T-helper 2 cell treated with Interferon-gamma antibody and Interleukin-4, amounts not matched to agents 5 μg/mL and 100 μg/mL, for 36 hours (primary cell): ENCODE measurements at regions not wholly inside any gene's neighbourhood (a gene's known extent, or its start where the extent isn't known, plus 50 kb on each side); places are given as distances from the start of the nearest gene placed in this dataset.
"Not testable (repeated sequence)": the region's sequence is repeated elsewhere in the genome, so short reads cannot be mapped to it uniquely, and the experiment has no call there.

Experiments
- DNase-seq: peaks from one replicate; pipeline ENCODE4 v3.0.0; 2021; ENCODE audit warnings: low spot score
- H3K27ac Mint-ChIP-seq: one replicate; pipeline ENCODE4 v1.8.0; 2021; ENCODE audit warnings: mild to moderate bottlenecking, mixed read lengths
- H3K27me3 Mint-ChIP-seq: one replicate; pipeline ENCODE4 v1.8.0; 2021; ENCODE audit warnings: low read depth, mixed read lengths
- H3K36me3 Mint-ChIP-seq: one replicate; pipeline ENCODE4 v1.8.0; 2021; ENCODE audit warnings: low read depth, mixed read lengths
- H3K4me1 Mint-ChIP-seq: one replicate; pipeline ENCODE4 v1.8.0; 2021; ENCODE audit warnings: low read depth, mixed read lengths
- H3K4me3 Mint-ChIP-seq: one replicate; pipeline ENCODE4 v1.8.0; 2022; ENCODE audit warnings: mild to moderate bottlenecking, moderate library complexity, mixed read lengths
- H3K9me3 Mint-ChIP-seq: one replicate; pipeline ENCODE4 v1.8.0; 2021; ENCODE audit warnings: mixed read lengths

- no peak overlapping the region for H3K4me3 Mint-ChIP-seq
Observed at GRCh38 chr14:97162621-97163020, 365.4 kb downstream of the VRK1 start.

DNA sequence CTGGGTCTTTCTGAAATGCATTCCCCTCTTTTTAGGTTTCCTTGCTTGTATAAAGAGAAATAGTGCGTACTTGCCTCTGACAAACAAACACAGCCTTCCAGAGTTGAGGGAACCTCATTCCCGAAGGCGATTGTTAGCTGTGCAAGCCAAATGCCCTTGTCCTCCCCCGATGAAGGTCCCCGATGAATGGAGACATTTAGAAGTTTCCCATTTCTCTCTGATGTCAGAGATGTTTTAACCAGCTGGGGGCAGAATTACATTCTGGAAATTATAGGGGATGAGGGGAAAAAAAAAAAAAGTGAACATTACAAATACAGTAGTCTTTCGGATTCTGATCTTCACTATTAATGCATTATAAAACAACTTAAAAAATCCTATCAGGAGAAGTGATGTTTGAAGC is 366.8 kb downstream of the VRK1 start:
- H3K4me3 Mint-ChIP-seq = no peak overlapping the region
- no peak for DNase-seq
- H3K4me1 Mint-ChIP-seq = no peaks in the 10 kb centered on the region
- H3K9me3 Mint-ChIP-seq = peaks cover 5% of the 10 kb centered on the region
- H3K27me3 Mint-ChIP-seq = peaks cover 5% of the 10 kb centered on the region
- no peaks in the 10 kb centered on the region for H3K36me3 Mint-ChIP-seq
- no peak overlapping the region for H3K27ac Mint-ChIP-seq

More at GRCh38 chr14:97162621-97163020, 365.4 kb downstream of the VRK1 start:
- H3K4me1 Mint-ChIP-seq = no peaks in the 10 kb centered on the region
- no peaks in the 10 kb centered on the region for H3K36me3 Mint-ChIP-seq
- DNase-seq = no peak
- H3K27ac Mint-ChIP-seq = no peak overlapping the region
- H3K9me3 Mint-ChIP-seq = peaks cover 9% of the 10 kb centered on the region
- peaks cover 5% of the 10 kb centered on the region for H3K27me3 Mint-ChIP-seq

DNA sequence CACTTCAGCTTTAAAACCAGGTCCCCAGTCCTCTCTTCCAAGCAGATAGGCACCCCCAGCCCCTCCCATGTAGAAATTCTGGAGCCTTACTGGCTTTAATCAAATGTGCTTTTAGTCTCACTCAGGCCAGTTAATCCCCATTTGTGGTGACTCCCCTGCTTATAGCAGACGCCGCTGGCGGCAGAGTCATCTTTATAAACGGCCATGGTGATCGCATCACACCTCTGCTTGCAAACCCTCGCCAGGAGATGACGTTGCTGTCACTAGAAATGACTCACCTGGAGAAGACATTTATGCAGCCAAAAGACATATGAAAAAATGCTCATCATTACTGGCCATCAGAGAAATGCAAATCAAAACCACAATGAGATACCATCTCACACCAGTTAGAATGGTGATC is 369.3 kb downstream of the VRK1 start:
- no peak for DNase-seq
- Mint-ChIP-seq H3K9me3 (no peaks in the 10 kb centered on the region), H3K27me3 (peaks cover 5% of the 10 kb centered on the region), H3K27ac (no peak overlapping the region), H3K4me1 (no peaks in the 10 kb centered on the region), H3K36me3 (no peaks in the 10 kb centered on the region), H3K4me3 (no peak overlapping the region)

- H3K36me3 Mint-ChIP-seq, H3K9me3 Mint-ChIP-seq, H3K4me1 Mint-ChIP-seq, DNase-seq, H3K27ac Mint-ChIP-seq, H3K4me3 Mint-ChIP-seq, H3K27me3 Mint-ChIP-seq: not testable (repeated sequence)
Observed at GRCh38 chr14:97167577-97167976, 370.4 kb downstream of the VRK1 start.

- peaks cover 8% of the 10 kb centered on the region for H3K4me1 Mint-ChIP-seq
- H3K36me3 Mint-ChIP-seq = no peaks in the 10 kb centered on the region
- H3K27ac Mint-ChIP-seq = no peak overlapping the region
- no peaks in the 10 kb centered on the region for H3K27me3 Mint-ChIP-seq
- no peak for DNase-seq
- no peak overlapping the region for H3K4me3 Mint-ChIP-seq
- no peaks in the 10 kb centered on the region for H3K9me3 Mint-ChIP-seq
Observed at GRCh38 chr14:97172644-97173043, 375.5 kb downstream of the VRK1 start.

- H3K27ac Mint-ChIP-seq = no peak overlapping the region
- peak; percentile 21 for DNase-seq
- H3K36me3 Mint-ChIP-seq = peaks cover 3% of the 10 kb centered on the region
- H3K27me3 Mint-ChIP-seq = no peaks in the 10 kb centered on the region
- H3K9me3 Mint-ChIP-seq = peaks cover 6% of the 10 kb centered on the region
- no peak overlapping the region for H3K4me3 Mint-ChIP-seq
- H3K4me1 Mint-ChIP-seq = peaks cover 24% of the 10 kb centered on the region
Observed at GRCh38 chr14:97177016-97177415, 379.8 kb downstream of the VRK1 start.

- Mint-ChIP-seq H3K36me3 (peaks cover 3% of the 10 kb centered on the region), H3K9me3 (peaks cover 6% of the 10 kb centered on the region), H3K4me3 (no peak overlapping the region), H3K27me3 (no peaks in the 10 kb centered on the region), H3K4me1 (peaks cover 21% of the 10 kb centered on the region), H3K27ac (no peak overlapping the region)
- no peak for DNase-seq
Observed at GRCh38 chr14:97177635-97178034, 380.5 kb downstream of the VRK1 start.

- peaks cover 21% of the 10 kb centered on the region for H3K4me1 Mint-ChIP-seq
- peaks cover 6% of the 10 kb centered on the region for H3K9me3 Mint-ChIP-seq
- H3K27me3 Mint-ChIP-seq = no peaks in the 10 kb centered on the region
- H3K4me3 Mint-ChIP-seq = no peak overlapping the region
- no peak overlapping the region for H3K27ac Mint-ChIP-seq
- DNase-seq = no peak
- H3K36me3 Mint-ChIP-seq = peaks cover 3% of the 10 kb centered on the region
Observed at GRCh38 chr14:97178781-97179180, 381.6 kb downstream of the VRK1 start.

DNA sequence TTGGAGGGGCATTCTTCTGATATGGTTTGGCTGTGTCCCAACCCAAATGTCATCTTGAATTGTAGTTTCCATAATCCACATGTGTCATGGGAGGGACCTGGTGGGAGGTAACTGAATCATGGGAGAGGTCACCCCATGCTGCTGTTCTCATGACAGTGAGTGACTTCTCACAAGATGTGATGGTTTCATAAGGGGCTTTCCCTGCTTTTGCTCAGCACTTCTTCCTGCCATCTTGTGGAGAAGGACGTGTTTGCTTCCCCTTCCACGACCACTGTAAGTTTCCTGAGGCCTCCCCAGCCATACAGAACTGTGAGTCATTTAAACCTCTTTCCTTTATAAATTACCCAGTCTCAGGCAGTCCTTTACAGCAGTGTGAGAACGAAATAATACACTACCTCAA is 382.4 kb downstream of the VRK1 start:
- Mint-ChIP-seq H3K36me3 (peaks cover 3% of the 10 kb centered on the region), H3K4me1 (peaks cover 21% of the 10 kb centered on the region), H3K4me3 (no peak overlapping the region), H3K27ac (no peak overlapping the region), H3K27me3 (no peaks in the 10 kb centered on the region), H3K9me3 (peaks cover 6% of the 10 kb centered on the region)
- DNase-seq = peak; percentile 31

- no peak overlapping the region for H3K27ac Mint-ChIP-seq
- H3K36me3 Mint-ChIP-seq = peaks cover 3% of the 10 kb centered on the region
- DNase-seq = peak; percentile 19
- peaks cover 6% of the 10 kb centered on the region for H3K9me3 Mint-ChIP-seq
- H3K4me3 Mint-ChIP-seq = no peak overlapping the region
- H3K4me1 Mint-ChIP-seq = peaks cover 21% of the 10 kb centered on the region
- H3K27me3 Mint-ChIP-seq = no peaks in the 10 kb centered on the region
Observed at GRCh38 chr14:97180304-97181200, 383.4 kb downstream of the VRK1 start.

DNA sequence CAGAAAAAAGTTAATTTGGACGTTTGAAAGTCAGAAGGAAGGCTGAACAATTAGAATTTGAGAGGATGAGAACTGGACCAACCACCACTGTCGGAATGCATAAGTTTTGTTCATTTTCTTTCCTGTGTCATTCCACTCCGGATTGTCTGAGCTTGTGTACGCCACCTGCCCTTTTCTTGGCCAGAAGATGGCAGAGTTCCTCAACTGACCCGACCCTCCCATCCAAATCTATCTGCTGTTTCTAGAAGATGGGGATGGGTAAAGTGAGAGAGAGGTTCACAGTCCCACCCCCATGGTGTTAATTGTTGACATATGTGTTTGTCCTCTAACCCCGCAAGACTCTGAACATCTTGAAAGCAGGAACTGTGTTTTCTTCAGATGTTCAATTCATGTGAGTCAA is 388.0 kb downstream of the VRK1 start:
- H3K4me1 Mint-ChIP-seq = peaks cover 6% of the 10 kb centered on the region
- H3K27me3 Mint-ChIP-seq = peaks cover 4% of the 10 kb centered on the region
- H3K36me3 Mint-ChIP-seq = peaks cover 2% of the 10 kb centered on the region
- DNase-seq = no peak
- H3K9me3 Mint-ChIP-seq = peaks cover 6% of the 10 kb centered on the region
- no peak overlapping the region for H3K27ac Mint-ChIP-seq
- H3K4me3 Mint-ChIP-seq = no peak overlapping the region

GRCh38 chr14:97187916-97188315 is 390.7 kb downstream of the VRK1 start:
- no peak for DNase-seq
- no peaks in the 10 kb centered on the region for H3K36me3 Mint-ChIP-seq
- peaks cover 2% of the 10 kb centered on the region for H3K9me3 Mint-ChIP-seq
- peaks cover 14% of the 10 kb centered on the region for H3K27me3 Mint-ChIP-seq
- no peak overlapping the region for H3K4me3 Mint-ChIP-seq
- H3K4me1 Mint-ChIP-seq = peaks cover 3% of the 10 kb centered on the region
- no peak overlapping the region for H3K27ac Mint-ChIP-seq

DNA sequence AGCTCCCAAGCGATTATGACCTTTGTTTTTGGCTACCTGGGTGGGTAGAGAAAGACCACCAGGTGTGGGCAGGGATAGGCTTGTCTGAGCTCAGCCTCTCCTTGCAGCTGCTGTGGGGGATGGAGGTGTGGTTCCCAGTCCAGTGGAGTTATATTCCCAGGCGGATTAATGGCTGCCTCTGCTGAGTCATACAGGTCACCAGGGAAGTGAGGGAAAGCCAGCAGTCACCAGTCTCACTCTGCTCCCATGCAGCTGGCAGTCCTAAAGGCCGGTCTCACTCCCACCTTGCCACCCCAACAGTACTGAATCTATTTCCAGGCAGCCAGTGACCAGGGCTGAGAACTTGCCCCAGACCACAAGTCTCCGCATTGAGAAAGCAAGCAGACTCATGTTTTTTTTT is 399.2 kb downstream of the VRK1 start:
- H3K36me3 Mint-ChIP-seq = no peaks in the 10 kb centered on the region
- H3K27ac Mint-ChIP-seq = no peak overlapping the region
- peaks cover 31% of the 10 kb centered on the region for H3K9me3 Mint-ChIP-seq
- DNase-seq = no peak
- H3K4me3 Mint-ChIP-seq = no peak overlapping the region
- peaks cover 7% of the 10 kb centered on the region for H3K4me1 Mint-ChIP-seq
- peaks cover 15% of the 10 kb centered on the region for H3K27me3 Mint-ChIP-seq

DNA sequence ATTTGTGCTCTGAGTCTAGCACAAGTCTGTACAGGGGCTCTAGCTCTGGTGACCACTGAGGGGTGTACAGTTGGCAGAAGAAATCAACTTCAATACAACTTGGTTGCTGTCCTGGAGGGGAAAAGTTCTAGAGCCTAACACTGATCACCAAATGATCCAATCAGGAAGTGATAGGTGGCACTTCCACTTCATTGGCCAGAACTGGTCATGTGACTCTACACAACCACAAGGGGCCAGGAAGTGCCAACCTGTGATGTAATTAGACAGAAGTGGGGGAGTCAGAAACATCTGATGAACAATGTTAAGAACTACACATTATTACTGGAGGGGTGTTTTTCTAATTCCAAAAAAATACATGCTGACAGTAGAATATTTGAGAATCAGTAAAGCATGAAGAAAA is 401.6 kb downstream of the VRK1 start:
- Mint-ChIP-seq H3K4me3 (no peak overlapping the region), H3K4me1 (peaks cover under 1% of the 10 kb centered on the region), H3K27me3 (peaks cover 9% of the 10 kb centered on the region), H3K27ac (no peak overlapping the region), H3K36me3 (no peaks in the 10 kb centered on the region), H3K9me3 (peaks cover 20% of the 10 kb centered on the region)
- no peak for DNase-seq

- Mint-ChIP-seq H3K9me3 (peaks cover 17% of the 10 kb centered on the region), H3K27me3 (peaks cover 16% of the 10 kb centered on the region)
Observed at GRCh38 chr14:97200245-97200644, 403.1 kb downstream of the VRK1 start.

More at GRCh38 chr14:97200245-97200644, 403.1 kb downstream of the VRK1 start:
- Mint-ChIP-seq H3K4me3 (no peak overlapping the region), H3K36me3 (no peaks in the 10 kb centered on the region), H3K4me1 (no peaks in the 10 kb centered on the region), H3K27ac (no peak overlapping the region)
- no peak for DNase-seq
